Amniotic epithelial cell (primary cell): ENCODE measurements at regions not wholly inside any gene's neighbourhood (a gene's known extent, or its start where the extent isn't known, plus 50 kb on each side); places are given as distances from the start of the nearest gene placed in this dataset.
"Not testable (repeated sequence)": the region's sequence is repeated elsewhere in the genome, so short reads cannot be mapped to it uniquely, and the experiment has no call there.

Source experiments
- DNase-seq: peaks from one replicate; pipeline ENCODE4 v3.0.0-alpha.2; 2010; ENCODE audit warnings: low read depth

DNA sequence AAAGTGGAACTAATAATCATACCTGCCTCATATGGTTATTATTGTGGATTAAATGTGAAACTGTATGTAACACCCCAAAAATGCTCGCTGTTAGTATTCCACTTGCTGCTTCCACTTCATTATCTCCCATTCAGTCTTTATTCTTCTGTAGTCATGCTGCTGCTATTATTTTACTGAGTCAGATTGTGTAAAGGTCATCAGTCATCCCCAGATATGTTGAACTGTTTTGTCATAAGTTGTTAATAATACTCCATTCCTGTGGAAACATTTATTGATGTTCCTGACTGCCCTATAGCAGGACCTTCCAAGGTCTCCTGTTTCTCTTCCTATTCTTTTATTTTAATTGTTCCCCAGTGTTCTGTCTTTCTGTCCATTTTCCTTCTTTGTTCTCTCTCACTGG is 1148.3 kb downstream of the EPHA7 start:
- DNase-seq: peak; percentile 9

DNA sequence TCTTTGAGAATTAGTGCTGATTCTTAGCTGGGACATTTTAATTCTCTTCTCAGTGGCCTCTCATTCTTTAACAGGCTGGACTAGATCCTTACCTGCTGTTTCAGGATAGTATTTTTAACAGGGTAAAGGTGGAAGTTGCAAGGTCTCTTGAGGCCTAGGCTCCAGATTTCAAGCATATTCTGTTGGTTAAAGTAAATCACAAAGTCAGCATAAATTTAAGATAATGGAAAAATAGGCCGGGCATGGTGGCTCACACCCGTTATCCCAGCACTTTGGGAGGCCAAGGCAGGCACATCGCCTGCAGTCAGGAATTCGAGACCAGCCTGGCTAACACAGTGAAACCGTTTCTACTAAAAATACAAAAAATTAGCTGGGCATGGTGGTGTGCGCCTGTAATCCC is 1149.0 kb downstream of the EPHA7 start:
- DNase-seq: no peak

DNA sequence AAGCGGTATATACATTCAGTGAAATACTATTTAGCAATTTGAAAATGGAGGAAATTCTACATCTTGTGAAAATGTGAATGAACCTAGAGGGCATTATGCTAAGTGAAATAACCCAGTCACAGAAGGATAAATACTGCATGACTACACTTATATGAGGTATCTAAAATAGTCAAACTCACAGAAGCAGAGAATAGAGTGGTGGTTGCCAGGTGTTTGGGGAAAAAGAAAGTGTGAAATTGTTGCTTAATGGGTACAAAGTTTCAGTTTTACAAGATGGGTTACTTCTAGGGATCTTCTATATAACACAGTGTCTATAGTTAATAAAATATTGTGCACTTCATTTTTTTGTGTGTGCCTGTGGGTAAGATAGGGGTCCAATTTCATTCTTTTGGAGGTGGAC is 1152.0 kb downstream of the EPHA7 start:
- DNase-seq: no peak

DNA sequence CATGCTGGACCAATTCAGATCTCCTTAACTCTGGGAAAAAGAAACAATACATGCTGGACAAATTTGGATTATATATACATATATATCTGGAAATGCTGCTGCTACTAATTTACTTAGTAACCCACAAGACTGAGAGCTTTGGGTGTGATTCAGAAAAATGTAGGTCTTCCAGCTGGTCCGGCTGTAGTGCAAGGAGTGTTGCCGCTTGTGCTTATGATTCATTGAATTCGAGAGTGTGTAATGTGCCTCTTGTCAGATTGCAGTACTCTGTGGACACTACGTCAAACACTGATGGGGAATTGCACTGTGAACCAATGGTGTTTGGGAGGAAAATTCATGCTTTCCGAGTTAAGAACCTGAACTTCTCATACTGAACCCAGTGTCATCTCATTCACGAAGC is 1155.5 kb downstream of the EPHA7 start:
- DNase-seq: no peak

DNA sequence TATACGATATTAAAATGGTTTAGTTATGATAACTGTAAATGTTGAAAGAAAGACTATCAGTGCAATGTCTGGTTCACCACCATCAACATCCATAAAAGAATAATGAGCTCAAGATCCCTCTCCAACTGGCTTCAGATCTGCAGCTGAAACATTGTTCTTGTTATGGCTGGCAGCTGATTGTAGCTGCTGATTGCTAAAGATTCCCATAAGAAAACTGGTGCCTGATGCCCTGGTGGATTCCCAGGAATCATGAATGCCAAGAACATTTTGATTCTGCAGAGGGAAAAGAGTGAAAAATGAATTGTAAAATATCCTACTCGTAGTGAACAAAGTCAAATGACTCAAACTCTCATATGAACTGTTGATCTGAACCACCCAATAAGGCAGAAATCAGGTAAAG is 1160.2 kb downstream of the EPHA7 start:
- no peak for DNase-seq

DNA sequence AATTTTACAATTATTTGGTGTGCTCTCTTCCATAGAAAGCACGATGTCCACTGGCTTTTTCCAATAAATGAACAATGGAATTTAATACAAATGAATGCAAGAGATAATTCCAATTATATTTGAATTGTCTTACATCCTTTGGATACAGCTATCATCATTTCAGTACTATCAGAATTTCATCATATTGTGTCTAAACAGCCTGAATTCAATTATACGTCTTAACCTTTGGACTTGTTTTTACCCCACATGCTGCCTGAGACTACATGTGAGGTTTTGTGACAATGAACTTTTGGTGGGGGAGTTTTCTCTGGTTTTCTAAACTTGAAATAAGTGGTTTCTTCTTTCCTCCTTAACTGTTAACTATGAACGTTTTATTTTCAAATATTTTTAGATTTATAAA is 1176.0 kb downstream of the EPHA7 start:
- no peak for DNase-seq

DNA sequence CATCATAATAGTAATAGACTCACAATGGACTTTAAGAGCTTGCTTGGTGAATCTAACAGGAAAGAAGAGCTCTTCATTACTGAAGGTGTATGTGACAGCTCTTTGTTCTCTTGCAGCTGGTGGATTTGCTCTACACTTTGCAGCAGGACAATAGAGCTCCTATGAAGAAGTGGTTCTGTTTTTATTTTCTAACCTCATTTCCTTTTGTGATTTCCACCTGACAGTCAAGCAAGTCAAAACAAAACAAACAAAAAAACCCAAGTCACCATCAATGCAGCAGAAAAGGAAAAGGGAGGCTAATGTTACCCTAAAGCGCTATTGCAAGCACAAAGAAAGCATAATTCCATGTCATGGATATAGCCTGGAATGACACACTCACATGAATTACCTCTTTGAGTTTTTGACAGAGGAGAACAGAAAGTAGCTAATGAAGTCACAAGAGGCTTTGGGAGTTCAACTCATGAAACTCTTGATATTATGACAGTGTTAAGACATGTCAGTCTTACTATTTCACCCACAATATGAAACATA is 1188.1 kb downstream of the EPHA7 start:
- DNase-seq: no peak

DNA sequence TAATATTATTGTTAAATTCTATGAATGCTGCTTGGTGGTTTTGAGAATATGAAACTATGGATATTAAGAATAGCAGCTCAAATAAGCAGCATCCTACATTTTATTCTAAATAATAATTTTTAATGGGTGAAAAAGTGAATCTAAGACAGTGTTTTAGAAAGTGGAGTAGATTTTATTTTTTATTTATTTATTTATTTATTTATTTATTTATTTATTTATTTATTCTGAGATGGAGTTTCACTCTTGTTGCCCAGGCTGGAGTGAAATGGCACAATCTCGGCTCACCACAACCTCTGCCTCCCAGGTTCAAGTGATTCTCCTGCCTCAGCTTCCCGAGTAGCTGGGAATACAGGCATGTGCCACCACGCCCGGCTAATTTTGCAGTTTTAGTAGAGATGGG is 1199.4 kb downstream of the EPHA7 start:
- DNase-seq: not testable (repeated sequence)

DNA sequence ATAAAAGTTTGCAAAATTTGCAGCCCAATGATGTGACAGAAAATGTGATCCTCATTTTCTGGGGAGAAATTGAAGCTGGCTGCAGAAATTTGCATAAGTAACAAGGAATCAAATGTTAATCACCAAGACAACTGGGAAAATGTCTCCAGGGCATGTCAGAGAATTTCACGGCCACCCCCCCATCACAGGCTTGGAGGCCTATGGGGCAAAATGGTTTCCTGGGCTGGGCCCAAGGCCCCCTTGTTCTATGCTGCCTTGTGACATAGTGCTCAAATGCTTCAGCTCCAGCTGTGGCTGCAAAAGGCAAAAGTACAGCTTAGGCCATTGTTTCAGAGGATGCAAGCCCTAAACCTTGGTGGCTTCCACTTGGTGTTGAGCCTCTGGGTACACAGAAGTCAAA is 1202.6 kb downstream of the EPHA7 start:
- DNase-seq: no peak

DNA sequence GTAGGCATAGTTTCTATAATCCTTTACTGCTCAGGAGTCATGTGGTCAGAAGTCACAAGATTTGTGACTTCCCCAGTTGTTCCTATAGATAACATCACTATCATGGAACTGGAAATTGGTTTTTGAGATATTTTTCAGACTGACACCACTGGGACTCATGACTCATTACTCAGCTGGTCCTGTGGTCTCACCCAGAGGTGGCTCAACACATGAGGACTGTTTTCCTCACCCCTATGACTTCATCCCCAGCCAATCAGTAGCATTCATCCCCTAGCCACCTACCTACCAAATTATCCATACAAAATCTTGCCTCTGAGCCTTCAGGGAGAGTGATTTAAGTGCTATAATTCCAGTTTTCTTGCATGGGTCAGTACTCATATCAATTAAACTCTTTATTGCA is 1217.7 kb downstream of the EPHA7 start:
- DNase-seq: peak; percentile 9

DNA sequence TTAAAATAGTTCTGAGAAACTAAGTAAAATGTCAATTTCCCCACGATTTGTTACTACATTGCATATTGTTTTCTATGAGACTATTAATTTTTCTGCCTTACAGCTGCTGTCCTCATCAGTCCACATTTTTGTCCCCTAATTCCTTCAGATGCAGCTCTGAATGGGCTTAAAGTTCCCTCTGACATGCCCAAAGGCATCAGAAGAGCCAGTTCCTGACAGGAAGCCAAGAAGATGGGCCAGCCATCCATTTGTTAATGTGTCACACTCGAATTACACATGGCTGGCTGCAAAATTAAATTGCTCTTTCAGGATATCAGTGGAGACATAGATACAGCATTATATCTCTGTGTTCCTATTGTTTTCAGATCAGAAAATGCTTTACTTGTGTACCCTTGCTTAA is 1223.0 kb downstream of the EPHA7 start:
- DNase-seq: no peak

DNA sequence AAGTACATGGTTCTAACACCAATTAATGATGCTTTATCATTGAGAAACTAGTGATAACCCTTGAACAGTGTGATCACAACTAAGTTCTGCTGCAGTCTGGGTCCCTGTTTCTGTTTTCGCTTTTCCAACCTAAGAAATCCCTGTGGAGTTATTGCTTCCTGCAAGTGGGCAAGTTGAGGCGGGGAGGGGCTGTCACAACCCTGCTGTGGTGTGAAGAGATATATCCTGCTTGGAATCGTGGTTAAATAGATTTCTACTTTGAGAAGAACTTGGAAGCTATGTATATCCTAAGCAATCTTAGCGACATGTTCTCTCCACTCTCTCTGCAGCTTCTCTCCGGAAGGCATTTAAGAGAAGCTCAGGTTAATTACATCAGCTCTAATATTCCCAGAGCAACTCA is 1223.6 kb downstream of the EPHA7 start:
- no peak for DNase-seq

DNA sequence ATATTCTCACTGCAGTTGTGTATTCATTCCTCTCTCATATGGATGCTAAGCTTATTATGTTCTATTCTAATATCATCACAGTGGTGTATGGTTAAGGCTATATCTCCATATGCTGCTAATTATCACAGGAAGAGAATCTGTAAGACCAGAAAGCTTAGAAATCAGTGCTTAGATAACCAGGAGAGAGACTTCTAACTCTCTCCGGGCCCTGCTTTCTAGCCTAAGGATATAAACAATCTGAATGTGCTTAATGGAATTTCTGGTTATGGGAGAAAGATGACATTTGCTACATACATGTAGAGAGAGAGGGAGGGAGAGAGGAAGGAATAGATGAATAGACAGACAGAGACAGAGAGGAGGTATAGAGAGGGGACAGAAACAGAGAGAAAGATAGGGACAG is 1231.3 kb downstream of the EPHA7 start:
- no peak for DNase-seq

DNA sequence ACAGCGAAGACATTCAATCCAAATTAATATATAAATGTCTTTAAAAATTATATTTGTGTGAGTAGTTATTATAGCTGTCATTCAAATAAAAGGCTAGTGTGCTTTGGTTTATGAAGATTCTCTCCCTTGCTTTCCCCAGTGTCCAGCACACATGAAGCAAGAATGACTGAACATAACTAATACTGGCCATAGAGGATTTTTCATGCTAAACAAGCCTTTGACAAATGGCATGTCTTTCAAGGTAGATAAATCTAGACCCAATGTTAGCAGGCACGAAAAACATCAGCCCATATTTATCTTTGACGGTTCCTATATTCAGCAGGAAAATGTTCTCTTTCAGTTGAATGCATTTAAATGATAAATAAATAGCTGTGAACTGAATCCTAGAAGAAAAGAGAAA is 1234.4 kb downstream of the EPHA7 start:
- DNase-seq: no peak

DNA sequence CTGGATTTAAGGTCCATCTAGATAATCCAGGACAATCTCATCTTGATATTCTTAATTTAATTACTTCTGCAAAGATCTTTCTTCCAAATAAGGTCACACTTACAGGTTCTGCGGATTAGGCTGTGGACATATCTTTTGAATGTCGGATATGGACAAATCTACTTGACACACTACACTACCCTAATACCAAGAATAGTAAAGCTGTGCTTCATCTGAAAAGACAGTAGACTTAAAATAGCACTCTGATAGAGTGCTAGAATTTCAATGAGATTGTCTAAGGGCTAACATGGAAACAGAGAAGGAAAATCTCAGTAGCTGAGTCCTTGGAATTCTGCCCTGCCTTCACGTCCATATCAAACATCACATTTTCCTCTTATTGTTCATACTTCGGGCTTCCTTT is 1238.0 kb downstream of the EPHA7 start:
- no peak for DNase-seq

DNA sequence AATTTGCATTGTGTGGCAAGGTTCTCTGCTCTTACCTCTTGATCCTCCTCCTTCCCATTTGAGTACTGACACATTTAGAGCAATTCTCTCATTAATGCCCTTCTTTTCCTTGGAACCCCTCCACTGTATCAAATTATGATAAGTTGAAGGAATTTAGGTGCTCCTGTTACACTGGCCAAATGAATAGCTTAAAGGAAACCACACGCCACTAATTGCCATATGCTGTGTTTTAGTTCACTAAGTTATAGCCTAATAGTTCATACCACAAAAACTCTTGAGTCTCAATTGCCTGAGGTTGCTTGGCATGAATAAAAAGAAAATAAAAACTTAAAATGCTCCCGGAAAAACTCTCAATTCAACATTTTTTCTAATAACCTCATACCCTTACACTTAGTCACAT is 1239.3 kb downstream of the EPHA7 start:
- no peak for DNase-seq

DNA sequence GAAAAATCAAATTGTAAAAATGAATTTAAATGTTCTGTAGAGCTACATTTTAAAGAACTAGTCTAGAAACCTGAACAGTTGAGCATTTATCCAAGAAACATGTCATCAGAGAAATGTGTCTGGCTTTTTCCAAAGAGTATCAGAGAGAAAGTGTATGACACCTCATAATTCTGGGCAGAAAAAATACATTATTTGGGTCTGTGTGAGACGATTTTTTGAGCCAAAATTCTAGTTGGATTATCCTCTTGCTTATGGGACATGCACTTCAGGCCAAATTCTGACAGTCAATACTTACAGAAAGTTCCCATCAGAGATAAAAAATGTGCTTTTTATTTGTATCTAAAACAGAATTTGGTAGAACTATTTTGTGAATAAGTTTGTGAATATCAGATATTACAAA is 1242.7 kb downstream of the EPHA7 start:
- no peak for DNase-seq

DNA sequence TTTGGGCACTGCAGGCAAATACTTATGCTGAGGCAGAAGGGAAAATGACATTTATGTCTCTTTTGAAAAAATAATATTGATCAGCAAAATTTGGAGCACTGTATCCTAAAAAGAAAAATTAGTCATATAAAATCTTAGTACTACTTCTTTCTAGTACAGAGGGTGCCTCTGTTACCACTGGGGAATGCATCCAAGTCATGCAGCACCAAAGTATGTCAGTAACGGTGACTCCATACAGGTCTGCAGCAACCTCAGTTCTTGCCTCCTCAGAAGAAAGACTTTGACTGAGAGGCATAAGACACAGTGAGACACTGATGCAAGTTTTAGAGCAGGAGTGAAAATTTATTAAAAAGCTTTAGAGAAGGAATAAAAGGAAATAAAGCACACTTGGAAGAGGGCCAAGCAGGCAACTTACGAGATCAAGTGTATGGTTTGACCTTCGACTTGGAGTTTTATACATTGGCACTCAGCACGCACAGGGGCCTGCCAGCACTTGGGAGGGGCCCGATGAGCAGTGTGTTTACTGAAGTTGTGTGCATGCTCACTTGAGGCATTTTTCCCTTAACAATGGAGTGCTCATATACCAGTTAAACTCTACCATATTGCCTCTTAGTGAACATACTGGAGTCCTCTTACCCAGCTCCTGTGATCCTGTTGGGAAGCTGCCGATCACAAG is 1244.8 kb downstream of the EPHA7 start:
- DNase-seq: no peak

DNA sequence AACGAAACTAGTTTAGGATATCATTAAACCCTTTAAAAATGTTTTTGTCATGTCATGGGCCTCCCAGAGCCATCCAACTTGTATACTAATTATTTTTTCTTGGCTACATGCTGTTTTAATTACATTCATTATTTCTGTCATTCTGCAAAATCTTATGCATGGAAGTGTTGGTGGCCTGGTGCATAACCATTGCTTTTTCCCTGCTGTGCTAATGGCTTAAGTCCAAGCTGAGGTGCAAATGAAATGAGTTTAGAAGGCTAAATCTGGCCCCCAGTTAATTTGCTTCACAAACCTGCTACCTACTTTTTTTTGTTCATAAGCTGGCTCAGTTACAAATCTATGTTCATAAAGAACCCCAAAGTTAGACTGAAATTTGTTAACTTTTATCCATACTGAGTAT is 1249.9 kb downstream of the EPHA7 start:
- DNase-seq: no peak

DNA sequence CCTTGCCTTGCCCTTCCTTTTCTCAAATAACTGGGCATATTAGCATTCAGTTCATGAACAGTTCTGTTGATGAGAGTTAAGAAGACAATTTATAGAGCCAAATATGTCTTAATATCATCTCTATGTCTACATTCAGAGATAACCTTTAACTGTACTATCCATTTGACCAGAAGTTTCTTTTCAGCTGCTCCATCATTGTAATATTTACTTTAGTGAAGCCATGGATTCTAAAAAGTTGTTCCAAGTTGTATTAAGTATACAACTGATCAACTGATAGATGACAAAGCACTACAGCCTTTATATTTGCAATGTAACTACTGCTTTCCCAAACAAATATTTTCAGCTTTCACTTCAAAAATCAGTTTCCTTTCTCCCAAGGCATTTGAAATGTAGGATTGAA is 1252.7 kb downstream of the EPHA7 start:
- DNase-seq: no peak

DNA sequence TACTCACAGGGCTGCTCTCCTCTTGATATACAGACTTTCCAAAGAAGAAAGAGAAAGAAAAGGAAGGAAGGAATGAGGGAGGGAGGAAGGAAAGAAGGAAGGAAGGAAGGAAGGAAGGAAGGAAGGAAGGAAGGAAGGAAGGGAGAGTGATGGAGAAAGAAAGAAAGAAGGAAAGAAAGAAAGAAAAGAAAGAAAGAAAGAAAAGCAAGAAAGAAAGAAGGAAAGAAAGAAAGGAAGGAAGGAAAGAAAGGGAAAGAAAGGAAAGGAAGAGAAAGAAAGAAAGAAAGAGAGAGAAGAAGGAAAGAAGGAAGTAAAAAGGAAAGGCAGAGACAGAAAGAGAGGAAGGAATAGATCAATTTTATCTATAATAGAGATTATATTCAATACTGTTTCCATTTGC is 1257.4 kb downstream of the EPHA7 start:
- DNase-seq: no peak

DNA sequence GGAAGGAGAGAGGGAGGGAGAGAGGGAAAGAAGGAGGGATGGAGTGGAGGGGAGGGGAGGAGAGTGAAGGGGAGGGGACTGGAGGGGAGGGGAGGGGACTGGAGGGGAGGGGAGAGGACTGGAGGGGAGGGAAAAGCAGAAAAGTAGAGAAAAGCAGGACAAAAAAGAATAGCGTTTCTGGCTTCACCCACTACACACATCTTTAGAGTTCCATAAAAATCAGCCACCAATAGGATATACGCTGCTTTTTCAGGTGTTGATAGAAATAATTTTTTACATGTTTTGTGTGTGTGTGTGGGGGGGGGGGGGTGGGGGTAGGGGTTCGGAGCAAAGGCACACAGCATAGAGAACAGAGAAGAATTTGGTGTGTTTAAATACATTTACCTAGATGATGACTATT is 1259.1 kb downstream of the EPHA7 start:
- DNase-seq: no peak

DNA sequence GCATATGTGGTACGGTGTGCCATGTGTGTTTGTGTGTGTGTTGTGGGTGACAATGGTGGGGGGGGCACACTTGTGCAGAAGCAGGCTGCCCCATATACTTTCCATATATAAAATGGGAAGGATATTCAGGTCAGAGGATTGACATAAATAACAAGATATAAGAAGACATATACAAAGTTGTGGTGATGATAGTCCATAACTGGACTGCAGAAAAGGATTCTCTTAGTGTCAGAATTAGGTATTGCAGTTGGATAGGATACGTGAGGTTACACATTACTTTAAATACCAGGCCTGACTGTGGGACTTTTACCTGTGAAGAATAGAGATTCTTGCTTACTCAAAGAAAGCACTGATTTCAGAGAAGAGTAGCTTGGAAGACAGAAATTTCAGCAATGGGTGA is 1260.3 kb downstream of the EPHA7 start:
- DNase-seq: no peak

DNA sequence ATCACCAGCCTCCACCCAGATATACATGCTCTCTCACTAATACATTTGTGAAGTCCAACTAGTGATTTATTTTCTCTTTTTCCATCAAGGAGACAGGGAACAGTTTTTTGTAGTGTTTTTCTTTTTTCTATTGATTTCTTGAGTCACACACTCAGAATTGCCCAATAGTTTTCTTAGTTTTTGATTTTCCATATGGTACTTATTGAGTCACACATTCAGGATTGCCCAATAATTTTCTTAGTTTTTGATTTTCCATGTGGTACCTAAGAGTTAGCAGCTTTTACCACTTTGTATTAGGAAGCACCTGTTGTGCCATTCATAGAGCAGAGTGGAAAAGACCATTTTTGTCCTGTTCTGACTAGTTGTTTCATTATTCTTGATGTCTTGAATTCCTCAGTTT is 1268.8 kb downstream of the EPHA7 start:
- no peak for DNase-seq

DNA sequence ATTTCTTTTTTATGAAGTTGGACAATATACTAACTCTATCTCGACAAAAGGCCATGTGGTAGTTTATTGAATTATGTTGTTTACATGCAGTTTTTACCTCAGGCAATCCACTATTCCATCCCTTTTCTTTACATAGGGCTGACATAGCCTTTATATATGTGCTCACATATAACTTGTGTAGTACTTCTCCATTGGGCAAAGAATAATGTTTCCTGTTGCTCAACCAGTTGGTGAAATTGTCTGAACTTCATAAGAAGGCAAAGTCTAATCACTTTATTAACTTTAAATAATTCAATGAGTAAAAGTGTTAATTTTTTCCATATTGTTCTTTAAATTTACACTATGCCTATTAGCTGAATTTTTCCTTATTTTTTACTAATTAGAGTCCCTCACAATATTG is 1272.1 kb downstream of the EPHA7 start:
- DNase-seq: no peak
